Erythroblast (primary cell): ENCODE measurements at regions not wholly inside any gene's neighbourhood (a gene's known extent, or its start where the extent isn't known, plus 50 kb on each side); places are given as distances from the start of the nearest gene placed in this dataset.

ENCODE experiments used
- GATA1 ChIP-seq: IDR thresholded peaks from 2 replicates; pipeline ENCODE4 v1.6.1; 2011; ENCODE audit warnings: low read depth, mild to moderate bottlenecking, control low read depth, low read length, moderate library complexity
- POLR2A ChIP-seq: IDR thresholded peaks from 2 replicates; pipeline ENCODE4 v1.6.1; 2011; ENCODE audit warnings: mild to moderate bottlenecking, low read length

DNA sequence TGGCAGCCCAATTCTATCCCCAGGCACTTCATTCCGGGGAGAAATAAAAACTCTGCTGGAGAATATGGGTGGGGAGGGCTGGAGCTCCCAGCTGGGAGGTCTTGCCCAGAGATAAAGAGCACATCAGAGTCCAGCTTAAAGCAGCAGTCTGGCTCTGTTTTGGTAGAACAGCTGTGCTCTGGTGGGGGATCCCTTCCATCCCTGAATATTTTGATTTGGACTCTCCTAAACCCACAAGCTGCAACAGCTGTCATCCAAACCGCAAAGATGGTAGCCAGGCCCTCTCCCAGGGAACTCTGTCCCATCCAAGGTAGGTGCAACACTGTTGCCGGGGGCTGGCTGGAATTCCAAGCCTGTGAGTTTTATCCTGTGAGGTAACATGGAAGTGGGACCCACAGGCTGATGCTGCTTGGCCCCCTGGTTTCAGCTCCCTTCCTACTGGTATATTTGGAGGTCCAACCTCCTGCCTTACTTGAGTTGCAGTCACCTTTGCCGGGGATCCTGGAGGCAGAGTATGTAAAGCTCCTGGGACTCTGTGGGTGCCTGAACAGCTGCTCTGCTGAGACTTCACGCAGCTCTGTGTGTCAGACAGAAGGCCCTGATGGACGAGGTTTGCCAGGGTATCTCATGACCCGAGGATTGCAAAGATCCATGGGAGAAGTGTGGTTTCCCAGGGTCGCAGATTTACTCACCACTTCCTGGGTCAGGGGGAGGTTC lies 203.5 kb upstream of the ITM2A start:
- TF ChIP-seq POLR2A (no peak), GATA1 (no peak)
